ENCODE measurements at regions not wholly inside any gene's neighbourhood (a gene's known extent, or its start where the extent isn't known, plus 50 kb on each side); places are given as distances from the start of the nearest gene placed in this dataset.

GRCh38 chr16:73569266-73569980 lies 521.5 kb upstream of the ZFHX3 start:
- no peak for TF ChIP-seq CTCF (IDR thresholded peaks at IDR 0.05)
- TF ChIP-seq REST (IDR thresholded peaks at IDR 0.05; ENCODE audit: insufficient read depth in 1 of 2, low read depth in 2 of 2, low read length in 1 of 2) = no peak
- TF ChIP-seq POLR2AphosphoS5 (IDR thresholded peaks at IDR 0.05; ENCODE audit: low read depth, low read length) = no peak

All from Panc1 (cell line).